MCF 10A (cell line): ENCODE measurements at regions not wholly inside any gene's neighbourhood (a gene's known extent, or its start where the extent isn't known, plus 50 kb on each side); places are given as distances from the start of the nearest gene placed in this dataset.

ENCODE experiments used
- BruUV-seq: library from RNA; stranded (reverse); fragments of 400-500 nt; replicated peaks from 2 replicates; lab custom pipeline; 2021; lab: Mats Ljungman, UMichigan
- CTCF ChIA-PET: fragments of 300-600 bp; sonication (Branson Sonifier 250); formaldehyde crosslinking; extraction: SDS; loops from one replicate; lab custom pipeline; 2021; ENCODE audit warnings: antibody characterized with exemption, inconsistent platforms; lab: Yijun Ruan, JAX
- POLR2A ChIA-PET: fragments of 300-600, 350-650 bp; sonication (Branson Sonifier 250); formaldehyde crosslinking; extraction: SDS; loops from one replicate; lab custom pipeline; 2020; ENCODE audit warnings: antibody characterized with exemption, inconsistent platforms; lab: Yijun Ruan, JAX
- DNase-seq: peaks from one replicate; pipeline ENCODE4 v3.0.0-alpha.2; 2018; ENCODE audit not compliant: unreplicated experiment
- H3K27ac Mint-ChIP-seq: one replicate; pipeline ENCODE4 v1.8.0; 2022; ENCODE audit warnings: mild to moderate bottlenecking, low read depth, mixed read lengths; ENCODE audit not compliant: unreplicated experiment
- H3K27me3 Mint-ChIP-seq: one replicate; pipeline ENCODE4 v1.8.0; 2022; ENCODE audit warnings: mixed read lengths; ENCODE audit not compliant: insufficient read depth, unreplicated experiment
- H3K36me3 Mint-ChIP-seq: one replicate; pipeline ENCODE4 v1.8.0; 2022; ENCODE audit warnings: mild to moderate bottlenecking, moderate library complexity, mixed read lengths; ENCODE audit not compliant: insufficient read depth, unreplicated experiment
- H3K4me1 Mint-ChIP-seq: one replicate; pipeline ENCODE4 v1.8.0; 2022; ENCODE audit warnings: mixed read lengths; ENCODE audit not compliant: insufficient read depth, unreplicated experiment
- H3K4me3 Mint-ChIP-seq: one replicate; pipeline ENCODE4 v1.8.0; 2022; ENCODE audit warnings: mild to moderate bottlenecking, moderate library complexity, mixed read lengths; ENCODE audit not compliant: unreplicated experiment
- H3K9me3 Mint-ChIP-seq: one replicate; pipeline ENCODE4 v1.8.0; 2022; ENCODE audit warnings: mixed read lengths; ENCODE audit not compliant: unreplicated experiment
- intact Hi-C: fragments of 100-400 bp; cut with micrococcal nuclease; formaldehyde crosslinking; loops from 2 replicates; pipeline ENCODE4 v1.14.1; 2022
- TF ChIP-seq, protein P1 (sequence below): fragments of 200-600 bp; IDR thresholded peaks from one replicate; pipeline ENCODE4 v1.8.0; 2022; ENCODE audit warnings: antibody characterized with exemption, mild to moderate bottlenecking; ENCODE audit not compliant: unreplicated experiment

DNA sequence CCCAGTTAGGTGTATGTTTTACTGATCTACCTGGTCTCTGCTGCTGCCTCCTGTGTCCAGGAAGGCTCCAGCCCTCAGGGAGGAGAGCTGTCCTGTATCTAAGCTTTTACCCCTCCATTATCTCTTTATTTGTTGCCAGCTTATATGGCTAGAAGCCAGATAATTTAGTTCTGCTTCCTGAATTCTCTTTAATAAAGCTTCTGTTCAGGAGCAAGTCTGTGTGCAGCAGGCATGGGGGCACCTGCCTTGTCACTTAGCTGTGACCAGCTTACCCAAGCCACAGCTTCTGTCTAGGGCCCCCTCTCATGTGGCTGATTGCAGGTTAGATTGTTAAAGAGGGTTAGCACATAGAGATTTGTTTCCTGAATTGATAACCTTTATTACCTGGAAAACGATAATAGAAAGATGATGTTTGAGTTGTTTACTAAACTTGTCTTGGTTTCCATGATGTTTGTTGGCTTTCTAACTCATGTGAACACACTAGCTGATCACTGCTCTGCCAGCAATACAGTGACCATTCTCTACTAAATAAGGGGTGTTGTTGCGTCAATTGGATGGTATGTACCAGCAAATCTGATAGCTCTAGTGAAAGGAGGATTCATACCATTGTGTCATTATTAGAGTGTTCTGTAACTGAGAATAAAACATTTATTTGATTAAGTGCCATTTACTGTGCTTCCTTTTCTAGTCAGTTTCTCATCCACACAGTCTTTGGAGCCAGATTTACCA is 189.8 kb upstream of the ANK2 start:
- no peaks in the 10 kb centered on the region for H3K9me3 Mint-ChIP-seq
- intact Hi-C loops, result loop anchor here (5.0 to 10.0 kb wide), 2 partner anchors 92 to 225 kb away; partner anchors contain the start of genes LARP7 and ZGRF1
- BruUV-seq, result no TSS peak
- TF ChIP-seq, protein P1, sequence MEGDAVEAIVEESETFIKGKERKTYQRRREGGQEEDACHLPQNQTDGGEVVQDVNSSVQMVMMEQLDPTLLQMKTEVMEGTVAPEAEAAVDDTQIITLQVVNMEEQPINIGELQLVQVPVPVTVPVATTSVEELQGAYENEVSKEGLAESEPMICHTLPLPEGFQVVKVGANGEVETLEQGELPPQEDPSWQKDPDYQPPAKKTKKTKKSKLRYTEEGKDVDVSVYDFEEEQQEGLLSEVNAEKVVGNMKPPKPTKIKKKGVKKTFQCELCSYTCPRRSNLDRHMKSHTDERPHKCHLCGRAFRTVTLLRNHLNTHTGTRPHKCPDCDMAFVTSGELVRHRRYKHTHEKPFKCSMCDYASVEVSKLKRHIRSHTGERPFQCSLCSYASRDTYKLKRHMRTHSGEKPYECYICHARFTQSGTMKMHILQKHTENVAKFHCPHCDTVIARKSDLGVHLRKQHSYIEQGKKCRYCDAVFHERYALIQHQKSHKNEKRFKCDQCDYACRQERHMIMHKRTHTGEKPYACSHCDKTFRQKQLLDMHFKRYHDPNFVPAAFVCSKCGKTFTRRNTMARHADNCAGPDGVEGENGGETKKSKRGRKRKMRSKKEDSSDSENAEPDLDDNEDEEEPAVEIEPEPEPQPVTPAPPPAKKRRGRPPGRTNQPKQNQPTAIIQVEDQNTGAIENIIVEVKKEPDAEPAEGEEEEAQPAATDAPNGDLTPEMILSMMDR, result no peak
- no peaks in the 10 kb centered on the region for H3K27me3 Mint-ChIP-seq
- CTCF ChIA-PET, result interaction anchor here (0.6 to 3.0 kb wide), 5 partner anchors 72 to 94 kb away, joined by 4 to 16 read pairs (median 5); no protein-coding TSS in a partner anchor
- DNase-seq, result no peak
- no peak overlapping the region for H3K27ac Mint-ChIP-seq
- H3K4me1 Mint-ChIP-seq, result peaks cover 13% of the 10 kb centered on the region
- no peaks in the 10 kb centered on the region for H3K36me3 Mint-ChIP-seq
- POLR2A ChIA-PET, result interaction anchor here (1.1 to 3.5 kb wide), 3 partner anchors 14 to 28 kb away, joined by 3 to 17 read pairs (median 3); no protein-coding TSS in a partner anchor
- H3K4me3 Mint-ChIP-seq, result no peak overlapping the region

GRCh38 chr4:112860830-112861690 is 188.4 kb upstream of the ANK2 start:
- ChIA-PET CTCF (interaction anchor here (0.6 to 3.0 kb wide), 7 partner anchors 19 to 1695 kb away, joined by 3 to 16 read pairs (median 5); no protein-coding TSS in a partner anchor), POLR2A (interaction anchor here (0.6 to 3.5 kb wide), 3 partner anchors 26 to 35 kb away, joined by 3 to 17 read pairs (median 3); no protein-coding TSS in a partner anchor)
- no peaks in the 10 kb centered on the region for H3K36me3 Mint-ChIP-seq
- H3K9me3 Mint-ChIP-seq, result no peaks in the 10 kb centered on the region
- BruUV-seq, result no TSS peak
- TF ChIP-seq, protein P1, result no peak
- DNase-seq, result no peak
- H3K27me3 Mint-ChIP-seq, result no peaks in the 10 kb centered on the region
- peaks cover 16% of the 10 kb centered on the region for H3K4me1 Mint-ChIP-seq
- H3K27ac Mint-ChIP-seq, result no peak overlapping the region
- no peak overlapping the region for H3K4me3 Mint-ChIP-seq
- intact Hi-C loops, result no loop called here

DNA sequence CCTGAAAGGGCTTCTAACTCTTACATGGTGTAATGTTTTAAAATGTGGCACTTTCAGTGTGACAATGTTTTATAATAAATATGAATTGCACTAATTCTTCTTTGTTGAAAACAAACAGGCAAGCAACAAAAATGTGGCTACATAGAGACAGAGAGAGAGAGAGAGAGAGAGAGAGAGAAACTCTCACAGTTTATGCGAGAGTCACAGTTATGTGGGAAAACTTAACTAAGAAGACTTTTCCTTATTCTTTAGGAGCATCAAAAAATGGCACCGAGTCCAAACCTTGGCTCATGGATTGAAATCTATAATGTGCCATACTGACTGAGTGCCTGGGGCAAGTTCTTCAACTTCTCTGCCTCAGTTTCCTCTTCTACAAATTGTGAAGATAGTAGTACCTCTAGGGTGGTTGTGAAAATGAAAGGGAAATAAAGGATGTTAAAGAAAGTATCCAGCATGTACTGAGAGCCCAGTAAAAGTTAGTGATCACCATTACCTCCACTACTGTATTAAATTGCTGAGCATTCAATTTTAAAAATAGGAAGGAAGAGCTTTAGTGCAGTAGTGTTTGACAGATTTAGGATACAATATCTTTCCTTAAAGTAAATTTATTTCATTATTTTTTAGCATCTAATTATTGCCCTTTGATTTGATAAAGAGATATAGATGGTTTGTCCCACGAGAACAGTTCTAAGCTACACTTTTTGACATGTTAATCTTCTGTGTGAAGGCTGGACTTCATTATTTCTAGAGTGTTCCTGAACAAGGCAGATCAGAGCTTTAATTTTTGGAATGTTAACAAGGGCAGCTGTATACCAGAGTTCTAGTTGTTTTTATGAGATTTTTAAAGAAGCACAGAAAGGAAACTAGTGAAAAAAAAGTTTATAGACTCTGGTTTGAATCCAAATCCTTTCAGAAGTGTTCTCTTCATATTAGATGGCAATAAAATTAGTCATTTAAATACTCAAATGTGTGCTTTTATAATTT is 187.5 kb upstream of the ANK2 start:
- intact Hi-C loops, result no loop called here
- ChIA-PET CTCF (interaction anchor here (0.6 to 3.0 kb wide), 7 partner anchors 9 to 96 kb away, joined by 3 to 16 read pairs (median 5); no protein-coding TSS in a partner anchor), POLR2A (interaction anchor here (0.6 to 3.5 kb wide), 4 partner anchors 25 to 781 kb away, joined by 3 to 17 read pairs (median 3); no protein-coding TSS in a partner anchor)
- TF ChIP-seq, protein P1, result no peak
- H3K4me1 Mint-ChIP-seq, result peaks cover 14% of the 10 kb centered on the region
- no TSS peak for BruUV-seq
- DNase-seq, result no peak
- H3K4me3 Mint-ChIP-seq, result no peak overlapping the region
- H3K27ac Mint-ChIP-seq, result no peak overlapping the region
- H3K27me3 Mint-ChIP-seq, result no peaks in the 10 kb centered on the region
- H3K9me3 Mint-ChIP-seq, result no peaks in the 10 kb centered on the region
- no peaks in the 10 kb centered on the region for H3K36me3 Mint-ChIP-seq
